Osteocyte (in vitro differentiated cells): ENCODE measurements at regions not wholly inside any gene's neighbourhood (a gene's known extent, or its start where the extent isn't known, plus 50 kb on each side); places are given as distances from the start of the nearest gene placed in this dataset.

Experiments used
- DNase-seq: peaks from one replicate; pipeline ENCODE4 v3.0.0; 2021; ENCODE audit warnings: mixed read lengths; ENCODE audit not compliant: unreplicated experiment; ENCODE audit errors: extremely low spot score
- H3K27ac Mint-ChIP-seq: one replicate; pipeline ENCODE4 v1.8.0; 2021; ENCODE audit warnings: mild to moderate bottlenecking, mixed read lengths; ENCODE audit not compliant: unreplicated experiment
- H3K27me3 Mint-ChIP-seq: one replicate; pipeline ENCODE4 v1.8.0; 2021; ENCODE audit warnings: mixed read lengths; ENCODE audit not compliant: unreplicated experiment
- H3K36me3 Mint-ChIP-seq: one replicate; pipeline ENCODE4 v1.8.0; 2021; ENCODE audit warnings: mixed read lengths; ENCODE audit not compliant: unreplicated experiment
- H3K4me1 Mint-ChIP-seq: one replicate; pipeline ENCODE4 v1.8.0; 2021; ENCODE audit warnings: mixed read lengths; ENCODE audit not compliant: unreplicated experiment
- H3K4me3 Mint-ChIP-seq: one replicate; pipeline ENCODE4 v1.8.0; 2021; ENCODE audit warnings: mild to moderate bottlenecking, moderate library complexity, mixed read lengths; ENCODE audit not compliant: unreplicated experiment
- H3K9me3 Mint-ChIP-seq: one replicate; pipeline ENCODE4 v1.8.0; 2021; ENCODE audit warnings: mixed read lengths; ENCODE audit not compliant: unreplicated experiment
- CTCF ChIP-seq: fragments of 200-600 bp; sonication (generic); IDR thresholded peaks from 2 replicates; pipeline ENCODE4 v1.5.0; 2021; ENCODE audit warnings: antibody characterized with exemption, mild to moderate bottlenecking, moderate library complexity

GRCh38 chr10:36564433-36564832 lies 561.0 kb upstream of the ANKRD30A start:
- Mint-ChIP-seq H3K9me3 (no peaks in the 10 kb centered on the region), H3K4me3 (no peak overlapping the region), H3K27ac (no peak overlapping the region), H3K4me1 (peaks cover 15% of the 10 kb centered on the region), H3K27me3 (no peaks in the 10 kb centered on the region), H3K36me3 (no peaks in the 10 kb centered on the region)
- no peak for TF ChIP-seq CTCF
- no peak for DNase-seq

- no peak for DNase-seq
- H3K36me3 Mint-ChIP-seq: no peaks in the 10 kb centered on the region
- no peak overlapping the region for H3K4me3 Mint-ChIP-seq
- H3K27ac Mint-ChIP-seq: no peak overlapping the region
- H3K27me3 Mint-ChIP-seq: no peaks in the 10 kb centered on the region
- peaks cover 41% of the 10 kb centered on the region for H3K4me1 Mint-ChIP-seq
- H3K9me3 Mint-ChIP-seq: no peaks in the 10 kb centered on the region
- no peak for TF ChIP-seq CTCF
These were observed 565.7 kb upstream of the ANKRD30A start for GRCh38 chr10:36559412-36560400.

- no peaks in the 10 kb centered on the region for H3K9me3 Mint-ChIP-seq
- no peaks in the 10 kb centered on the region for H3K27me3 Mint-ChIP-seq
- no peak for TF ChIP-seq CTCF
- H3K36me3 Mint-ChIP-seq: no peaks in the 10 kb centered on the region
- H3K27ac Mint-ChIP-seq: peak overlapping the region; percentile 59
- H3K4me1 Mint-ChIP-seq: peaks cover 41% of the 10 kb centered on the region
- no peak overlapping the region for H3K4me3 Mint-ChIP-seq
- no peak for DNase-seq
These were observed 568.9 kb upstream of the ANKRD30A start for GRCh38 chr10:36556468-36556867.

GRCh38 chr10:36555036-36555435 lies 570.4 kb upstream of the ANKRD30A start:
- Mint-ChIP-seq H3K36me3 (no peaks in the 10 kb centered on the region), H3K27me3 (no peaks in the 10 kb centered on the region), H3K9me3 (no peaks in the 10 kb centered on the region), H3K27ac (no peak overlapping the region), H3K4me3 (no peak overlapping the region), H3K4me1 (peaks cover 32% of the 10 kb centered on the region)
- no peak for DNase-seq
- TF ChIP-seq CTCF: no peak

GRCh38 chr10:36547965-36548364 lies 577.4 kb upstream of the ANKRD30A start:
- Mint-ChIP-seq H3K4me1 (no peaks in the 10 kb centered on the region), H3K4me3 (no peak overlapping the region), H3K27me3 (no peaks in the 10 kb centered on the region), H3K9me3 (no peaks in the 10 kb centered on the region), H3K27ac (no peak overlapping the region), H3K36me3 (peaks cover 2% of the 10 kb centered on the region)
- DNase-seq: no peak
- no peak for TF ChIP-seq CTCF
